ENCODE measurements at regions not wholly inside any gene's neighbourhood (a gene's known extent, or its start where the extent isn't known, plus 50 kb on each side); places are given as distances from the start of the nearest gene placed in this dataset.
"Not testable (repeated sequence)": the region's sequence is repeated elsewhere in the genome, so short reads cannot be mapped to it uniquely, and the experiment has no call there.

DNA sequence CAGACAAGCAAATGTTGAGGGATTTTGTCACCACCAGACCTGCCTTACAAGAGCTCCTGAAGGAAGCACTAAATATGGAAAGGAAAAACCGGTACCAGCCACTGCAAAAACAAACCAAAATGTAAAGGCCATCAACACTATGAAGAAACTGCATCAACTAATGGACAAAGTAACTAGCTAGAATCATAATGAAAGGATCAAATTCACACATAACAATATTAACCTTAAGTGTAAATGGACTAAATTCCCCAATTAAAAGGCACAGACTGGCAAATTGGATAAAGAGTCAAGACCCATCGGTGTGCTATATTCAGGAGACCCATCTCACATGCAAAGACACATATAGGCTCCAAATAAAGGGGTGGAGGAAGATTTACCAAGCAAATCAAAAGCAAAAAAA, 173.2 kb upstream of the KCNMB2 start:
- TF ChIP-seq POLR2AphosphoS5 (IDR thresholded peaks at IDR 0.05; ENCODE audit: borderline replicate concordance, low read depth, low read length); EZH2 (IDR thresholded peaks at IDR 0.05): not testable (repeated sequence)

Data from SK-N-MC (cell line).